Panc1 (cell line): ENCODE measurements at regions not wholly inside any gene's neighbourhood (a gene's known extent, or its start where the extent isn't known, plus 50 kb on each side); places are given as distances from the start of the nearest gene placed in this dataset.

ENCODE experiments used
- ATAC-seq: fragments of 200-7000 bp; cut with Tn5 transposase; 2 replicates; pipeline ENCODE4 v1.9.1; 2020; ENCODE audit warnings: mild to moderate bottlenecking, moderate library complexity
- BruUV-seq: library from RNA; stranded (reverse); fragments of 400-500 nt; replicated peaks from 2 replicates; lab custom pipeline; 2021; lab: Mats Ljungman, UMichigan
- CTCF ChIA-PET: fragments of 300-600 bp; sonication (Branson Sonifier 250); formaldehyde crosslinking; loops from one replicate; lab custom pipeline; 2022; ENCODE audit warnings: antibody characterized with exemption; lab: Charles Lee
- POLR2A ChIA-PET: fragments of 300-600 bp; sonication (Branson Sonifier 250); formaldehyde crosslinking; loops from one replicate; lab custom pipeline; 2022; ENCODE audit warnings: antibody characterized with exemption; lab: Charles Lee
- DNase-seq: peaks from one replicate; pipeline ENCODE4 v3.0.0-alpha.2; 2010; ENCODE audit warnings: low read depth, low spot score
- H3K27ac ChIP-seq: 2 replicates; pipeline ENCODE4 v1.5.1; 2011; ENCODE audit warnings: mild to moderate bottlenecking, low read length, inconsistent platforms
- H3K27me3 ChIP-seq: fragments of 200-500 bp; sonication (Bioruptor generic); 2 replicates; pipeline ENCODE4 v1.6.0; 2014; ENCODE audit warnings: low read length, inconsistent platforms; ENCODE audit not compliant: control insufficient read depth, insufficient read depth
- H3K36me3 ChIP-seq: fragments of 200-500 bp; sonication (Bioruptor generic); 2 replicates; pipeline ENCODE4 v1.5.1; 2014; ENCODE audit warnings: inconsistent platforms, mild to moderate bottlenecking, low read length, moderate library complexity; ENCODE audit not compliant: control insufficient read depth, insufficient read depth
- H3K4me1 ChIP-seq: 2 replicates; pipeline ENCODE4 v1.5.1; 2011; ENCODE audit warnings: inconsistent platforms, mild to moderate bottlenecking, low read length, moderate library complexity; ENCODE audit not compliant: control insufficient read depth, insufficient read depth
- H3K4me3 ChIP-seq, 2 experiments: 2 replicates each; pipeline ENCODE4 v1.5.1; 2011 to 2012; ENCODE audit warnings: low read depth in 2 of 2, low read length in 2 of 2, mild to moderate bottlenecking in 2 of 2, inconsistent platforms in 1 of 2, moderate library complexity in 1 of 2
- H3K9me3 ChIP-seq: fragments of 200-500 bp; sonication (Bioruptor generic); 2 replicates; pipeline ENCODE4 v1.5.1; 2014; ENCODE audit warnings: low read depth, mild to moderate bottlenecking, inconsistent platforms, low read length, moderate library complexity; ENCODE audit not compliant: control insufficient read depth, insufficient read depth
- POLR2AphosphoS5 ChIP-seq: IDR thresholded peaks from 2 replicates; pipeline ENCODE4 v1.6.1; 2012; ENCODE audit warnings: mild to moderate bottlenecking, low read depth, low read length, moderate library complexity
- SIN3A ChIP-seq: IDR thresholded peaks from 2 replicates; pipeline ENCODE4 v1.6.1; 2012; ENCODE audit warnings: low read depth, mild to moderate bottlenecking, low read length, moderate library complexity, borderline replicate concordance; ENCODE audit not compliant: insufficient read depth
- TCF7L2 ChIP-seq: IDR thresholded peaks from 2 replicates; pipeline ENCODE4 v1.6.1; 2011; ENCODE audit warnings: mild to moderate bottlenecking, low read depth, low read length, inconsistent platforms
- in situ Hi-C: cut with HindIII; loops from 2 replicates; pipeline ENCODE4 v1.10.0; 2016; ENCODE audit warnings: low sequenced_read_pairs, low pct_unique_long_range_greater_than_20kb
- intact Hi-C: fragments of 100-400 bp; cut with micrococcal nuclease; formaldehyde crosslinking; loops from one replicate; pipeline ENCODE4 v1.10.0; 2022; ENCODE audit not compliant: unreplicated experiment
- TF ChIP-seq, protein P1 (sequence below): fragments of 450-650 bp; IDR thresholded peaks from 2 replicates; pipeline ENCODE4 v1.5.1; 2017; ENCODE audit warnings: mild to moderate bottlenecking
- TF ChIP-seq, protein P2 (sequence below), 2 experiments: IDR thresholded peaks; 2 replicates each; pipeline ENCODE4 v1.6.1; 2011 to 2012; ENCODE audit warnings: low read depth in 2 of 2, control low read depth in 1 of 2, low read length in 1 of 2, mild to moderate bottlenecking in 1 of 2, moderate library complexity in 1 of 2; ENCODE audit not compliant: insufficient read depth in 1 of 2

DNA sequence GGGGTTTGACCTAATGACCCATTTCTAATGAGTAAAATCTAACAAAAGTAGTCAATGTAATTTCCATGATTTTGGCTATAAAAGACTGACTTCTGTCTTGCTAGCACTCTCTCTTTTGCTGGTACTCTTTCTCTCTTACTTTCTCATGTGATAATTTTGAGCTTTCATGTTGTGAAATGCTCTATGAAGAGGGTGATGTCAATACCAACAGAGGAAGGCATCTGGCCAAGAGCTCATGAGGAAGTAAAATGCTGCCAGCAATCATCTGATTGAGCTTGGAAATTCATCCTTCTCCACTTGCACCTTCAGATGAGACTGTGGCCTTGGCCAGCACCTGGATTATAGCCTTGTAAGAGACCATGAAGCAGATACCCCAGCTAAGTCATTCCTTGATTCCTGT, 347.7 kb downstream of the HS3ST1 start:
- in situ Hi-C loops, result no loop called here
- H3K36me3 ChIP-seq, result no peaks in the 10 kb centered on the region
- POLR2A ChIA-PET, result no interaction called here
- CTCF ChIA-PET, result no interaction called here
- no peak overlapping the region for H3K27ac ChIP-seq
- no peaks in the 10 kb centered on the region for H3K27me3 ChIP-seq
- no TSS peak for BruUV-seq
- intact Hi-C loops, result no loop called here
- H3K9me3 ChIP-seq, result no peaks in the 10 kb centered on the region
- no peak overlapping the region for H3K4me3 ChIP-seq
- ATAC-seq, result no peak
- no peak for DNase-seq
- no peaks in the 10 kb centered on the region for H3K4me1 ChIP-seq
- TF ChIP-seq, protein P1, sequence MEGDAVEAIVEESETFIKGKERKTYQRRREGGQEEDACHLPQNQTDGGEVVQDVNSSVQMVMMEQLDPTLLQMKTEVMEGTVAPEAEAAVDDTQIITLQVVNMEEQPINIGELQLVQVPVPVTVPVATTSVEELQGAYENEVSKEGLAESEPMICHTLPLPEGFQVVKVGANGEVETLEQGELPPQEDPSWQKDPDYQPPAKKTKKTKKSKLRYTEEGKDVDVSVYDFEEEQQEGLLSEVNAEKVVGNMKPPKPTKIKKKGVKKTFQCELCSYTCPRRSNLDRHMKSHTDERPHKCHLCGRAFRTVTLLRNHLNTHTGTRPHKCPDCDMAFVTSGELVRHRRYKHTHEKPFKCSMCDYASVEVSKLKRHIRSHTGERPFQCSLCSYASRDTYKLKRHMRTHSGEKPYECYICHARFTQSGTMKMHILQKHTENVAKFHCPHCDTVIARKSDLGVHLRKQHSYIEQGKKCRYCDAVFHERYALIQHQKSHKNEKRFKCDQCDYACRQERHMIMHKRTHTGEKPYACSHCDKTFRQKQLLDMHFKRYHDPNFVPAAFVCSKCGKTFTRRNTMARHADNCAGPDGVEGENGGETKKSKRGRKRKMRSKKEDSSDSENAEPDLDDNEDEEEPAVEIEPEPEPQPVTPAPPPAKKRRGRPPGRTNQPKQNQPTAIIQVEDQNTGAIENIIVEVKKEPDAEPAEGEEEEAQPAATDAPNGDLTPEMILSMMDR, result no peak
- TF ChIP-seq, protein P2, sequence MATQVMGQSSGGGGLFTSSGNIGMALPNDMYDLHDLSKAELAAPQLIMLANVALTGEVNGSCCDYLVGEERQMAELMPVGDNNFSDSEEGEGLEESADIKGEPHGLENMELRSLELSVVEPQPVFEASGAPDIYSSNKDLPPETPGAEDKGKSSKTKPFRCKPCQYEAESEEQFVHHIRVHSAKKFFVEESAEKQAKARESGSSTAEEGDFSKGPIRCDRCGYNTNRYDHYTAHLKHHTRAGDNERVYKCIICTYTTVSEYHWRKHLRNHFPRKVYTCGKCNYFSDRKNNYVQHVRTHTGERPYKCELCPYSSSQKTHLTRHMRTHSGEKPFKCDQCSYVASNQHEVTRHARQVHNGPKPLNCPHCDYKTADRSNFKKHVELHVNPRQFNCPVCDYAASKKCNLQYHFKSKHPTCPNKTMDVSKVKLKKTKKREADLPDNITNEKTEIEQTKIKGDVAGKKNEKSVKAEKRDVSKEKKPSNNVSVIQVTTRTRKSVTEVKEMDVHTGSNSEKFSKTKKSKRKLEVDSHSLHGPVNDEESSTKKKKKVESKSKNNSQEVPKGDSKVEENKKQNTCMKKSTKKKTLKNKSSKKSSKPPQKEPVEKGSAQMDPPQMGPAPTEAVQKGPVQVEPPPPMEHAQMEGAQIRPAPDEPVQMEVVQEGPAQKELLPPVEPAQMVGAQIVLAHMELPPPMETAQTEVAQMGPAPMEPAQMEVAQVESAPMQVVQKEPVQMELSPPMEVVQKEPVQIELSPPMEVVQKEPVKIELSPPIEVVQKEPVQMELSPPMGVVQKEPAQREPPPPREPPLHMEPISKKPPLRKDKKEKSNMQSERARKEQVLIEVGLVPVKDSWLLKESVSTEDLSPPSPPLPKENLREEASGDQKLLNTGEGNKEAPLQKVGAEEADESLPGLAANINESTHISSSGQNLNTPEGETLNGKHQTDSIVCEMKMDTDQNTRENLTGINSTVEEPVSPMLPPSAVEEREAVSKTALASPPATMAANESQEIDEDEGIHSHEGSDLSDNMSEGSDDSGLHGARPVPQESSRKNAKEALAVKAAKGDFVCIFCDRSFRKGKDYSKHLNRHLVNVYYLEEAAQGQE (IDR thresholded peaks at IDR 0.05; ENCODE audit: insufficient read depth in 1 of 2, low read depth in 2 of 2, low read length in 1 of 2), result no peak
- TF ChIP-seq TCF7L2 (no peak), SIN3A (no peak), POLR2AphosphoS5 (no peak)

DNA sequence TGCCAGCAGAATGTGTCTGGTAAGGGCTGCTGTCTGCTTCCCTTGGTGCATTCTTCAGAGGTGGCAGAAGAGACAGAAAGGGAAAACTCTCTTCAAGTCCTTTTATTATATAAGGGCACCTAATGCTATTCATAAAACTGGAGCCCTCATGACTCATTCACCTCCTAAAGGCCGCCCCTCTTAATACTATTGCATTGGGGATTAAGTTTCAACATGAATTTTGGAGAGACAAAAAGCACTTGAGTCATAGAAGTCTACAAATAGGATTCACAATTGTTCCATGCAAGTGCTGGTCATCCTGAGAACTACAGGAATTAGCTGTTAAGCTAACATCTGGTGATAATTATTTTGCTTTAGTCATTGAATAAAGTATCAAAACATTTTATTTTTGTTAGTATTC, 349.5 kb downstream of the HS3ST1 start:
- DNase-seq (no peak), ATAC-seq (no peak)
- no peaks in the 10 kb centered on the region for H3K27me3 ChIP-seq
- no peaks in the 10 kb centered on the region for H3K4me1 ChIP-seq
- intact Hi-C loops (no loop called here), in situ Hi-C loops (no loop called here)
- no peak overlapping the region for H3K27ac ChIP-seq
- no TSS peak for BruUV-seq
- no peak overlapping the region for H3K4me3 ChIP-seq
- no peaks in the 10 kb centered on the region for H3K9me3 ChIP-seq
- ChIA-PET POLR2A (no interaction called here), CTCF (no interaction called here)
- H3K36me3 ChIP-seq, result no peaks in the 10 kb centered on the region
- TF ChIP-seq SIN3A, result no peak
- TF ChIP-seq, protein P2 (IDR thresholded peaks at IDR 0.05; ENCODE audit: insufficient read depth in 1 of 2, low read depth in 2 of 2, low read length in 1 of 2), result no peak
- TF ChIP-seq, protein P1, result no peak
- no peak for TF ChIP-seq POLR2AphosphoS5
- TF ChIP-seq TCF7L2, result no peak
